ENCODE measurements at regions not wholly inside any gene's neighbourhood (a gene's known extent, or its start where the extent isn't known, plus 50 kb on each side); places are given as distances from the start of the nearest gene placed in this dataset.

- DNase-seq (ENCODE audit: missing footprints), result no peak
- intact Hi-C loops (cut with DNase I), result no loop called here
- no peak for ATAC-seq
These were observed 1054.3 kb downstream of the VRK1 start for GRCh38 chr14:97851428-97851995.

- intact Hi-C loops (cut with DNase I), result no loop called here
- ATAC-seq, result no peak
These were observed 1057.7 kb downstream of the VRK1 start for GRCh38 chr14:97854918-97855317.

GRCh38 chr14:97866195-97866594, 1069.0 kb downstream of the VRK1 start:
- ATAC-seq (no peak), DNase-seq (ENCODE audit: missing footprints) (no peak)
- intact Hi-C loops (cut with DNase I), result no loop called here

More at GRCh38 chr14:97854918-97855317, 1057.7 kb downstream of the VRK1 start:
- no peak for DNase-seq (ENCODE audit: missing footprints)

- intact Hi-C loops (cut with DNase I), result no loop called here
- DNase-seq (ENCODE audit: missing footprints) (no peak), ATAC-seq (no peak)
These were observed 1069.5 kb downstream of the VRK1 start for GRCh38 chr14:97866664-97867063.

GRCh38 chr14:97873291-97873690, 1076.1 kb downstream of the VRK1 start:
- ATAC-seq, result no peak
- no peak for DNase-seq (ENCODE audit: missing footprints)
- intact Hi-C loops (cut with DNase I), result no loop called here

- intact Hi-C loops (cut with DNase I), result no loop called here
- no peak for ATAC-seq
- no peak for DNase-seq (ENCODE audit: missing footprints)
These were observed 1077.2 kb downstream of the VRK1 start for GRCh38 chr14:97874394-97874793.

GRCh38 chr14:97878206-97878605, 1081.0 kb downstream of the VRK1 start:
- intact Hi-C loops (cut with DNase I), result no loop called here
- DNase-seq (ENCODE audit: missing footprints) (no peak), ATAC-seq (peak; percentile 79)

GRCh38 chr14:97878727-97879126, 1081.5 kb downstream of the VRK1 start:
- intact Hi-C loops (cut with DNase I), result no loop called here
- DNase-seq (ENCODE audit: missing footprints) (no peak), ATAC-seq (peak; percentile 92)

- no peak for ATAC-seq
- intact Hi-C loops (cut with DNase I), result no loop called here
- no peak for DNase-seq (ENCODE audit: missing footprints)
These were observed 1090.5 kb downstream of the VRK1 start for GRCh38 chr14:97887690-97888089.

- no peak for DNase-seq (ENCODE audit: missing footprints)
- ATAC-seq, result no peak
These were observed 1091.1 kb downstream of the VRK1 start for GRCh38 chr14:97888331-97888730.

GRCh38 chr14:97891515-97891914, 1094.3 kb downstream of the VRK1 start:
- ATAC-seq (no peak), DNase-seq (ENCODE audit: missing footprints) (no peak)
- intact Hi-C loops (cut with DNase I), result no loop called here

More at GRCh38 chr14:97888331-97888730, 1091.1 kb downstream of the VRK1 start:
- intact Hi-C loops (cut with DNase I), result no loop called here

GRCh38 chr14:97894552-97894951, 1097.4 kb downstream of the VRK1 start:
- no peak for DNase-seq (ENCODE audit: missing footprints)
- intact Hi-C loops (cut with DNase I), result no loop called here
- no peak for ATAC-seq

- no peak for ATAC-seq
These were observed 1103.1 kb downstream of the VRK1 start for GRCh38 chr14:97900196-97900854.

GRCh38 chr14:97902630-97903029, 1105.4 kb downstream of the VRK1 start:
- intact Hi-C loops (cut with DNase I), result no loop called here
- ATAC-seq (no peak), DNase-seq (ENCODE audit: missing footprints) (no peak)

More at GRCh38 chr14:97900196-97900854, 1103.1 kb downstream of the VRK1 start:
- DNase-seq (ENCODE audit: missing footprints), result no peak
- intact Hi-C loops (cut with DNase I), result no loop called here

- intact Hi-C loops (cut with DNase I), result no loop called here
- ATAC-seq (no peak), DNase-seq (ENCODE audit: missing footprints) (no peak)
These were observed 1106.6 kb downstream of the VRK1 start for GRCh38 chr14:97903821-97904220.

- intact Hi-C loops (cut with DNase I), result no loop called here
- ATAC-seq, result no peak
- DNase-seq (ENCODE audit: missing footprints), result no peak
These were observed 1115.0 kb downstream of the VRK1 start for GRCh38 chr14:97912217-97912616.

- ATAC-seq (no peak), DNase-seq (ENCODE audit: missing footprints) (peak; percentile 45)
- intact Hi-C loops (cut with DNase I), result no loop called here
These were observed 1118.9 kb downstream of the VRK1 start for GRCh38 chr14:97916100-97916499.

- no peak for DNase-seq (ENCODE audit: missing footprints)
- ATAC-seq, result no peak
- intact Hi-C loops (cut with DNase I), result no loop called here
These were observed 1119.7 kb downstream of the VRK1 start for GRCh38 chr14:97916669-97917568.

GRCh38 chr14:97920201-97920600, 1123.0 kb downstream of the VRK1 start:
- ATAC-seq (no peak), DNase-seq (ENCODE audit: missing footprints) (no peak)
- intact Hi-C loops (cut with DNase I), result no loop called here

- no peak for DNase-seq (ENCODE audit: missing footprints)
- no peak for ATAC-seq
- intact Hi-C loops (cut with DNase I), result no loop called here
These were observed 1124.1 kb downstream of the VRK1 start for GRCh38 chr14:97921296-97921695.

Data from Right ventricle myocardium inferior (tissue), 1 donor.